Endothelial cell (in vitro differentiated cells): ENCODE measurements at regions not wholly inside any gene's neighbourhood (a gene's known extent, or its start where the extent isn't known, plus 50 kb on each side); places are given as distances from the start of the nearest gene placed in this dataset.

Experiments used
- DNase-seq: peaks from one replicate; pipeline ENCODE4 v3.0.0; 2021; ENCODE audit warnings: low spot score
- H3K27ac Mint-ChIP-seq: one replicate; pipeline ENCODE4 v1.8.0; 2021; ENCODE audit warnings: mixed read lengths, inconsistent platforms; ENCODE audit not compliant: unreplicated experiment
- H3K27me3 Mint-ChIP-seq: one replicate; pipeline ENCODE4 v1.8.0; 2021; ENCODE audit warnings: mild to moderate bottlenecking, moderate library complexity, mixed read lengths, inconsistent platforms; ENCODE audit not compliant: unreplicated experiment
- H3K36me3 Mint-ChIP-seq: one replicate; pipeline ENCODE4 v1.8.0; 2021; ENCODE audit warnings: mild to moderate bottlenecking, low read depth, mixed read lengths, inconsistent platforms; ENCODE audit not compliant: unreplicated experiment
- H3K4me1 Mint-ChIP-seq: one replicate; pipeline ENCODE4 v1.8.0; 2021; ENCODE audit warnings: mild to moderate bottlenecking, mixed read lengths, inconsistent platforms; ENCODE audit not compliant: unreplicated experiment
- H3K4me3 Mint-ChIP-seq: one replicate; pipeline ENCODE4 v1.8.0; 2021; ENCODE audit warnings: mild to moderate bottlenecking, mixed read lengths, inconsistent platforms; ENCODE audit not compliant: unreplicated experiment
- H3K9me3 Mint-ChIP-seq: one replicate; pipeline ENCODE4 v1.8.0; 2021; ENCODE audit warnings: mixed read lengths, inconsistent platforms; ENCODE audit not compliant: unreplicated experiment
- TF ChIP-seq, protein P1 (sequence below): fragments of 200-600 bp; sonication (generic); IDR thresholded peaks from one replicate; pipeline ENCODE4 v1.5.0; 2021; ENCODE audit warnings: antibody characterized with exemption; ENCODE audit not compliant: unreplicated experiment

DNA sequence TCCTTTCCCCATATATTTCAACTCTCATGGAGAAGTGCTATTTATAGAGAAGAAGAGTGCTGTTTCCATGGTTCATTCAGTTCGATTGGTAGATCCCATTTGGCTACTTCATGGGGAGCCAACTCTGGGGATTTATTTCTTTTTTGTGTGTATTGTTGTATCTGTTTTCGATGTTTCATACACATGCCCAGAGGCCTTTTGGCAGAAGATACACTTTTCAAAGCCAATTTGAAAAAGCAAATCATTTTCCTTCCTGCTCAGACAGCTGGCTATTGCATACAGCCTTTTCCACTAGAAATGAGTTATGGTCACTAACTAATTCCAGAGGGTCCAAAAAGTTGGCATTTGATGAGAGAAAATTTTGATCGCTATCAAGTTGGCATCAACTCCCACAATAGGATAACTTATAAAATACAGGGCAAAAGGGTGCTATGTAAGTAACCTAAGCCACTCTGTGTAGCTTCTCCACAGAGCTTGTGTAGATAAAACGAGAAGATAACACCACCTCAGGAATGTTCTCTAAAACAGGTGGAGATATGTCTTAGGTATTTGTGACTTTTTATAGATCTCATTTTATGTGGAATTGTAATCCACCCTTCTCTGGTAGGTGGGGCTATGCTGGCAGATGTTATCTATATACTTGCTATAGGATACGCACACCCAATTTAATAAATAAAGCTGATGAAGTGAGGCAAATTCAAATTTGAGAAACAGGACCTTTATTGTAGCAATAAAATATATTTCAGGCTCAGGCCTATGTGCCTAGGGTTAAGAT lies 798.5 kb downstream of the SATB2 start:
- DNase-seq: no peak
- H3K4me3 Mint-ChIP-seq: no peak overlapping the region
- no peaks in the 10 kb centered on the region for H3K36me3 Mint-ChIP-seq
- no peak overlapping the region for H3K27ac Mint-ChIP-seq
- H3K4me1 Mint-ChIP-seq: peaks cover 3% of the 10 kb centered on the region
- no peaks in the 10 kb centered on the region for H3K9me3 Mint-ChIP-seq
- TF ChIP-seq, protein P1, sequence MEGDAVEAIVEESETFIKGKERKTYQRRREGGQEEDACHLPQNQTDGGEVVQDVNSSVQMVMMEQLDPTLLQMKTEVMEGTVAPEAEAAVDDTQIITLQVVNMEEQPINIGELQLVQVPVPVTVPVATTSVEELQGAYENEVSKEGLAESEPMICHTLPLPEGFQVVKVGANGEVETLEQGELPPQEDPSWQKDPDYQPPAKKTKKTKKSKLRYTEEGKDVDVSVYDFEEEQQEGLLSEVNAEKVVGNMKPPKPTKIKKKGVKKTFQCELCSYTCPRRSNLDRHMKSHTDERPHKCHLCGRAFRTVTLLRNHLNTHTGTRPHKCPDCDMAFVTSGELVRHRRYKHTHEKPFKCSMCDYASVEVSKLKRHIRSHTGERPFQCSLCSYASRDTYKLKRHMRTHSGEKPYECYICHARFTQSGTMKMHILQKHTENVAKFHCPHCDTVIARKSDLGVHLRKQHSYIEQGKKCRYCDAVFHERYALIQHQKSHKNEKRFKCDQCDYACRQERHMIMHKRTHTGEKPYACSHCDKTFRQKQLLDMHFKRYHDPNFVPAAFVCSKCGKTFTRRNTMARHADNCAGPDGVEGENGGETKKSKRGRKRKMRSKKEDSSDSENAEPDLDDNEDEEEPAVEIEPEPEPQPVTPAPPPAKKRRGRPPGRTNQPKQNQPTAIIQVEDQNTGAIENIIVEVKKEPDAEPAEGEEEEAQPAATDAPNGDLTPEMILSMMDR: no peak
- no peaks in the 10 kb centered on the region for H3K27me3 Mint-ChIP-seq

DNA sequence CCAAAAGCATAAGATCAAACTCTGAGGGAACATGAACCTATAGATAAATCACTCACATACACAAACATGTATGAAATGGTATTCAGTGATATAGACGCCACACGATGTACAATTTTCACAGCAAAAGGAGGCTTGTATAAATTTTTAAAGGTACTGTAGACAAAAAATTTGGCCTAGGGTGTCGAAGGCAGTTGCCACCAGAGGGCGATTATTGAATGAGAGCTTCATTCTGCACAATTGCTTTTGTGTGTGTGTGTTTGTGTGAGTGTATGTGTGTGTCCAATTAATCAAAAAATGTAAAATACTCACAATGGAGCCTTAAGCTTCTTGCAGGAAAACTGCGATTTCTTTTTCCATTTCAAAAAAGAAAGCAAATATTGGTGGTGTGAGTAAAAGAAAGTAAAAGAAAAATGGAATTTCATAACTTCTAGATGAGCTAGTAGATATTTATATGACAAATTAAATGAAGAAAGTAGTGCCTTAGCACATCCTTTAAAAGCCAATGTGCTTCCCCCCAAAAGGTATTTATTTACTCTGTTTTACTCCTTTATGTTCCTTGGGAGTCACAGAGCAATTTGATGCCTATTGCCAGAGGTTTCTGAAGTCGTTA lies 800.1 kb downstream of the SATB2 start:
- Mint-ChIP-seq H3K9me3 (no peaks in the 10 kb centered on the region), H3K27me3 (no peaks in the 10 kb centered on the region), H3K36me3 (no peaks in the 10 kb centered on the region), H3K27ac (no peak overlapping the region), H3K4me3 (no peak overlapping the region), H3K4me1 (peaks cover 3% of the 10 kb centered on the region)
- DNase-seq: peak; percentile 39
- TF ChIP-seq, protein P1: peak; percentile 78

DNA sequence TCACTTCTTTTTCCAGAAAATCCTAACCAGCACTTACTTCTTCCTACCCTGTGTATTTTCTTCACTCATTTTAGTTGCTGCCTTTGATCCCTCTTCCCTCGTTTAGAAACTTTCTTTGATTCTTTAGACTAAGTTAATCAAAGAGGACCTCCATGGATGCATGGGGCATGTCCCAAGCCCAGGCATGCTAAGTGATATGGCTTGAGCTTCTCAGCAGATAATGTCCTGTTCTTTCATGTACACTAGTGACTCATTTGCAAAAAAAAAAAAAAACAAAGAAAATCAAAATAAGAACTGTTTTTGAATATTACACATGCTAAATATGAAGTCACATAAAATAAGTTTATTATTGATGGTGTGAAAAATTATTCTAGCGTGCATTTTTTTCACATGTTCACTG lies 800.9 kb downstream of the SATB2 start:
- peaks cover 3% of the 10 kb centered on the region for H3K4me1 Mint-ChIP-seq
- H3K9me3 Mint-ChIP-seq: no peaks in the 10 kb centered on the region
- H3K27me3 Mint-ChIP-seq: no peaks in the 10 kb centered on the region
- no peak for DNase-seq
- no peaks in the 10 kb centered on the region for H3K36me3 Mint-ChIP-seq
- no peak overlapping the region for H3K27ac Mint-ChIP-seq
- H3K4me3 Mint-ChIP-seq: no peak overlapping the region
- TF ChIP-seq, protein P1: no peak

DNA sequence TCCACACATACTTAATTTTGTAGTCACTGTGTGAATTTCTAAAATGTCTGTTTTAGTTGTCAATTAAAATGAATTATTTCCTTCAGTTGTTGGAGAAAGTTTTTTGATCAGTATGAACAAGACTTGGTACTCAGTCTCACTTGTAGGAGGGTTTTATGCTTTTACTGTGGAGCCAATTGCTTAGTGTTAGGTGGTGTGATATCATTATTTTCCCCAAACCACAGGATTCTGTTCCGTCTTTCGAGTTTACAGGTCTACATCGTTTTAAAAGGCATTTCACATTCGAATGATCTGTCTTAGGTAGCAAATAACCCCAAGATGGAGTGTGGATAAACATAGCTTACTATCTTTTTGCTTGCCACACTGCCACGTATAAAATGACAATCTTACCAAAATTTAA lies 803.1 kb downstream of the SATB2 start:
- Mint-ChIP-seq H3K4me3 (no peak overlapping the region), H3K9me3 (no peaks in the 10 kb centered on the region), H3K4me1 (peaks cover 3% of the 10 kb centered on the region), H3K27ac (no peak overlapping the region), H3K36me3 (no peaks in the 10 kb centered on the region), H3K27me3 (no peaks in the 10 kb centered on the region)
- no peak for DNase-seq
- TF ChIP-seq, protein P1: no peak

DNA sequence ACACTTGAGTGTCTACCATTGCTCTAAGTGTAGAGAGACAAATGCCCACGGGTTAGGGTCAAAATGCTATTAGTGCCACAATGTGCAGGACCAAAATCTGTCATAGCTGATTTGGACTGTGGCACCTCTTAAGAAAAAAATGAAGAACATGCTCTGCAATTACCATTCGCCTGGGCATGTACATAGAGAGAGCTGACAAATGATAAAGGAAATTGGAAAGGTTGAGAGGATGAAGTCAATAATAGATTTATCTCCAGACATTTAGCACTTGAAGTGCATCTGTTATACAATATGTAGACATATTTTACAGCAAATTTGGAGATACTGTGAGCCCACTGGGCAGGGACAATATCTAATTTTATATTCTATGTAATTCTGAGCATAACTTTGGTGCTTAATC lies 804.4 kb downstream of the SATB2 start:
- TF ChIP-seq, protein P1: no peak
- H3K4me3 Mint-ChIP-seq: no peak overlapping the region
- H3K36me3 Mint-ChIP-seq: no peaks in the 10 kb centered on the region

More for the DNA sequence above, 804.4 kb downstream of the SATB2 start:
- no peaks in the 10 kb centered on the region for H3K27me3 Mint-ChIP-seq
- no peak overlapping the region for H3K27ac Mint-ChIP-seq
- H3K4me1 Mint-ChIP-seq: peaks cover 3% of the 10 kb centered on the region
- no peaks in the 10 kb centered on the region for H3K9me3 Mint-ChIP-seq
- no peak for DNase-seq
